ENCODE measurements at regions not wholly inside any gene's neighbourhood (a gene's known extent, or its start where the extent isn't known, plus 50 kb on each side); places are given as distances from the start of the nearest gene placed in this dataset.

DNA sequence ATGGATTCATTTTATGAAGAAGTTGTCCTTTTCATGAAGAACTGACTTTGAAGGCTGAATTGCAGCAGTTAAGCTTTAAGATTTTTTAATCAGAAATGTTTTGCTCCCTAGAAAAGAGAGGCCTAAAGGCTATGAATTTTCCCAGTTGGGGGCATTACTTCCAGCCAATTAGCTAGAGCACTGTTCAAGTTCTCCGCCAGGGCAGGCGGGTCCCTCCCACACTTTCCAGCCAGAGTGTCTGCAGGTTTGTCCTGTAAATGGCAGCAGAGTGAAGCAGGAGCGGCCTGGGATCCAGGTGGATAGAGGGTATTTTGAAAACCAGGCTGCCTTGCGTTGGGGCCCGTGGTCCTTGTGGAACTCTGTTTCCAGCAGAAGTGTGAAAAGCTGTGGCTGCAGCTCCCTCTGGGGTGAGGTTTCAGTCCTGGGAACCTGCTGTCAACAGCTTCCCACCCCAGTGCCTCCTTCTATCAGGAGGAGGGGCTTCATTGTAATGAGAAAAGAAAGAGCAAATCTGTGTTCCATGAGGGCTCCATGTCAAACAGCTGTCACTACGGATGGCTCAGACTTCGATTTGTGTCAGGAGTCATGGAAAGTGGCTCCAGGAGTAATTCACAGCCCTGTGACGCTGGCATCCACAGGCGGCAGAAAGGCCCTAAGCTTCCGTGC is 210.7 kb upstream of the TMEM132C start:
- no peaks in the 10 kb centered on the region for H3K79me2 ChIP-seq (ENCODE audit: insufficient read depth, low read length)
- TF ChIP-seq EZH2 (IDR thresholded peaks at IDR 0.05; ENCODE audit: borderline replicate concordance, low read length) = no peak
- TF ChIP-seq, protein P1, sequence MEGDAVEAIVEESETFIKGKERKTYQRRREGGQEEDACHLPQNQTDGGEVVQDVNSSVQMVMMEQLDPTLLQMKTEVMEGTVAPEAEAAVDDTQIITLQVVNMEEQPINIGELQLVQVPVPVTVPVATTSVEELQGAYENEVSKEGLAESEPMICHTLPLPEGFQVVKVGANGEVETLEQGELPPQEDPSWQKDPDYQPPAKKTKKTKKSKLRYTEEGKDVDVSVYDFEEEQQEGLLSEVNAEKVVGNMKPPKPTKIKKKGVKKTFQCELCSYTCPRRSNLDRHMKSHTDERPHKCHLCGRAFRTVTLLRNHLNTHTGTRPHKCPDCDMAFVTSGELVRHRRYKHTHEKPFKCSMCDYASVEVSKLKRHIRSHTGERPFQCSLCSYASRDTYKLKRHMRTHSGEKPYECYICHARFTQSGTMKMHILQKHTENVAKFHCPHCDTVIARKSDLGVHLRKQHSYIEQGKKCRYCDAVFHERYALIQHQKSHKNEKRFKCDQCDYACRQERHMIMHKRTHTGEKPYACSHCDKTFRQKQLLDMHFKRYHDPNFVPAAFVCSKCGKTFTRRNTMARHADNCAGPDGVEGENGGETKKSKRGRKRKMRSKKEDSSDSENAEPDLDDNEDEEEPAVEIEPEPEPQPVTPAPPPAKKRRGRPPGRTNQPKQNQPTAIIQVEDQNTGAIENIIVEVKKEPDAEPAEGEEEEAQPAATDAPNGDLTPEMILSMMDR (IDR thresholded peaks at IDR 0.05; ENCODE audit: low read length) = no peak
- H3K27ac ChIP-seq (ENCODE audit: low read depth, low read length, poor library complexity, severe bottlenecking) = no peak overlapping the region
- no peak overlapping the region for H3K4me3 ChIP-seq (ENCODE audit: low read depth, low read length, poor library complexity, severe bottlenecking)
- no peak overlapping the region for H2AFZ ChIP-seq (ENCODE audit: low read length)
- no peaks in the 10 kb centered on the region for H3F3A ChIP-seq (ENCODE audit: insufficient read depth, low read length)
- no peaks in the 10 kb centered on the region for H3K36me3 ChIP-seq (ENCODE audit: insufficient read depth, low read length)
- H3K4me2 ChIP-seq (ENCODE audit: low read length) = no peak overlapping the region
- H3K9me3 ChIP-seq (ENCODE audit: low read length) = no peaks in the 10 kb centered on the region
- H3K9ac ChIP-seq (ENCODE audit: low read length) = no peak overlapping the region
- H3K4me1 ChIP-seq (ENCODE audit: insufficient read depth, low read length, severe bottlenecking) = no peaks in the 10 kb centered on the region
- no peaks in the 10 kb centered on the region for H4K20me1 ChIP-seq (ENCODE audit: insufficient read depth, low read length)
- H3K27me3 ChIP-seq (ENCODE audit: insufficient read depth, low read length) = no peaks in the 10 kb centered on the region
- H3K9me2 ChIP-seq (ENCODE audit: low read depth, low read length) = no peaks in the 10 kb centered on the region

DNA sequence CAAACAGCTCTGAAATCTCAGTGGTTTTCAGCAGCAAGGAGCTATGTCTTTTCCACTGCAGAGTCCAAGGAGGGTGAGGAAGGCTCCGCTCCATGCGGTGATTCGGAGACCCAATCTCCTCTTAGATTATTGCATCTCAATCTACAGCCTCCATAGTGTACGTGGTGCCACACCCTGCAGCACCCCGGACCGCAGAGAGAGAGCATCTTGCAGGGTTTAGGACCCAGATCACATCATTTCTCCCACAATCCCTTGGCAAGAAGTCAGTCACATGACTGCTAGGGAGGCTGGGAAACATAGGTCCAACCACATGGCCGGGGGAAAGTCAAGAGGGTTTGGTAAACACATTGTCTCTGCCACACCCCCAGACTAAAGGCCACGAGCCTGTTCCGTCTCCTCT is 209.4 kb upstream of the TMEM132C start:
- no peak overlapping the region for H3K4me2 ChIP-seq (ENCODE audit: low read length)
- H3K9me2 ChIP-seq (ENCODE audit: low read depth, low read length) = no peaks in the 10 kb centered on the region
- H3K9me3 ChIP-seq (ENCODE audit: low read length) = no peaks in the 10 kb centered on the region
- no peak overlapping the region for H2AFZ ChIP-seq (ENCODE audit: low read length)
- no peak for TF ChIP-seq EZH2 (IDR thresholded peaks at IDR 0.05; ENCODE audit: borderline replicate concordance, low read length)
- TF ChIP-seq, protein P1 (IDR thresholded peaks at IDR 0.05; ENCODE audit: low read length) = no peak
- H3K27ac ChIP-seq (ENCODE audit: low read depth, low read length, poor library complexity, severe bottlenecking) = no peak overlapping the region
- H3K79me2 ChIP-seq (ENCODE audit: insufficient read depth, low read length) = no peaks in the 10 kb centered on the region
- H3K36me3 ChIP-seq (ENCODE audit: insufficient read depth, low read length) = no peaks in the 10 kb centered on the region
- no peaks in the 10 kb centered on the region for H3K27me3 ChIP-seq (ENCODE audit: insufficient read depth, low read length)
- H3F3A ChIP-seq (ENCODE audit: insufficient read depth, low read length) = no peaks in the 10 kb centered on the region
- no peak overlapping the region for H3K9ac ChIP-seq (ENCODE audit: low read length)
- H3K4me1 ChIP-seq (ENCODE audit: insufficient read depth, low read length, severe bottlenecking) = no peaks in the 10 kb centered on the region
- H4K20me1 ChIP-seq (ENCODE audit: insufficient read depth, low read length) = no peaks in the 10 kb centered on the region
- no peak overlapping the region for H3K4me3 ChIP-seq (ENCODE audit: low read depth, low read length, poor library complexity, severe bottlenecking)

DNA sequence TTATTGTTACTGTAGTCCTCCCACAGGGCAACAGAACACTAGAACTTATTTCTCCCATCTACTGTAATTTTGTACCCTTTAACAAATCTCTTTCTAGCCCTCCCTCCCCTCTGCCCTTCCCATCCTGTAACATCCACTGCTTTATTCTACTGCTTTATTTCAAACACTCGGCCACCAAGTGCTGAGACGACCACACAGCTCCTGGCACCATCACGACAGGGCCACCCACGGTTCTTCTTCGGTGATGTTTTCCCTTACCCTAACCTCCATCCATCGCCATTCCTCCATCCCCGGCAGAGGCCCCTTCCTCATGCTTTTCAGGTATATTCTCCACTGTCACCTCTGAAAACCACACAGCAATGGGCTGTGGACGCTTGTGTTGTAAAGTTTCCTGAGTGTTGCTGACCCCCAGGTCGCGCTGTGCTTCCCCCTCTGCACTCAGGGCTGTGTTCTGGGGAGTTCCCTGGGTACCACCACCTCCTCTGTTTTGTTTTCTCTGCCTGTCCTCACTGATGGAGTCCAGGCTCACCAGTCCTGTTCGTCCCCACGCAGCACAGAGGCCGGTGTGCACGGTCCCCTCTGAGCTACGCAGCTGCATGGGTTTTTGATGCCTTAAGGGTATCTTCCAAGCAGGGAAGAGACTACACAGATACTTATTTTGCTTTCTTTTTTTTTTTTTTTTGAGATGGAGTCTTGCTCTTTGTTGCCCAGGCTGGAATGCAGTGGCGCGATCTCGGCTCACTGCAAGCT is 207.2 kb upstream of the TMEM132C start:
- H3K27me3 ChIP-seq (ENCODE audit: insufficient read depth, low read length) = no peaks in the 10 kb centered on the region
- no peak overlapping the region for H3K9ac ChIP-seq (ENCODE audit: low read length)
- no peak overlapping the region for H3K4me2 ChIP-seq (ENCODE audit: low read length)
- no peaks in the 10 kb centered on the region for H3K9me3 ChIP-seq (ENCODE audit: low read length)
- H3K36me3 ChIP-seq (ENCODE audit: insufficient read depth, low read length) = no peaks in the 10 kb centered on the region
- TF ChIP-seq, protein P1 (IDR thresholded peaks at IDR 0.05; ENCODE audit: low read length) = no peak
- TF ChIP-seq EZH2 (IDR thresholded peaks at IDR 0.05; ENCODE audit: borderline replicate concordance, low read length) = no peak
- H3K4me1 ChIP-seq (ENCODE audit: insufficient read depth, low read length, severe bottlenecking) = no peaks in the 10 kb centered on the region
- H3K79me2 ChIP-seq (ENCODE audit: insufficient read depth, low read length) = no peaks in the 10 kb centered on the region
- no peak overlapping the region for H2AFZ ChIP-seq (ENCODE audit: low read length)
- H3F3A ChIP-seq (ENCODE audit: insufficient read depth, low read length) = no peaks in the 10 kb centered on the region
- no peak overlapping the region for H3K27ac ChIP-seq (ENCODE audit: low read depth, low read length, poor library complexity, severe bottlenecking)
- H4K20me1 ChIP-seq (ENCODE audit: insufficient read depth, low read length) = no peaks in the 10 kb centered on the region
- no peak overlapping the region for H3K4me3 ChIP-seq (ENCODE audit: low read depth, low read length, poor library complexity, severe bottlenecking)
- H3K9me2 ChIP-seq (ENCODE audit: low read depth, low read length) = no peaks in the 10 kb centered on the region
